ENCODE measurements at regions not wholly inside any gene's neighbourhood (a gene's known extent, or its start where the extent isn't known, plus 50 kb on each side); places are given as distances from the start of the nearest gene placed in this dataset.

DNA sequence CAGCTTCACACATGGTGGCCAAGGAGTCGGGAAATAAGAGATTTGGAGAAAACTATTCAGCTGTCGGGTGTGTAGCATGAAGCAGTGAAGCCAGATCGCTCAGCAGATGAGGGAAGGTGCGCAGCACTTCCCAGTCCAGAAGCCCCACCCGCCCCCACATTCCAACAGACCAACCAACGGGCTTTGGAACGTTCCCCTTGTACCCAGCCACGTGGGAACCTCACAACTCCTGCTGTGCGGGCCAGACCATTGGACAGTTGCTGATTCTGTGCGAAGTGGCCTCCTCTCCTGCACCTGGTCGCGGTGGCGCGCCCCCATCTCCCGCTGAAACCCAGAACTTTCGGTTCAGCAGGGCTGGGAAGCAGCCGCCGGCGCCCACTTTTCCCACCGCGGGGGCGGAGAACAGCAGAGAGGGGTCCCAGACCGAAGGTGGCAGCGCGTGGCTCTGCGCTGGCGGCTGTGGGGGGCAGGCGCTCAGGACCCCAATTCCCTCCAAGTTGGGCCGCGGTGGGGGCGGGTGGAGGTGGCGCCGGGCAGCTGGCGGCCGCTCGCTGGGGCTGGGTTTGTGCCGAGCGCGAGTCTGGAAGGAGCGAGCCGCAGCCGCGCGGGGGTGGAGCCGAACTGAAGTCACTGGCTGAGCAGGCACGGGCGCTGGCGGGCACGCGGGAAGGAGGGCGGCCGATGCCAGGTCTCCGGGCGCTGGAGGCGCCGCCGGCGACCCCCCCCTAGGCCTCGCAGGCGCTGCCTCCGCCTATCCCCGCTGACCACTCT, 1301.5 kb upstream of the SORCS1 start:
- H4K20me1 ChIP-seq (ENCODE audit: insufficient read depth), result no peaks in the 10 kb centered on the region
- H3K9me2 ChIP-seq (ENCODE audit: insufficient read depth, low read length), result peaks cover 5% of the 10 kb centered on the region
- H3K4me2 ChIP-seq (ENCODE audit: low read length), result no peak overlapping the region
- no peak overlapping the region for H3K9ac ChIP-seq (ENCODE audit: low read length)
- no peaks in the 10 kb centered on the region for H3K36me3 ChIP-seq (ENCODE audit: insufficient read depth, low read length)
- H2AFZ ChIP-seq (ENCODE audit: low read depth, low read length), result no peak overlapping the region
- H3K79me2 ChIP-seq (replicated peaks; ENCODE audit: insufficient read depth, low read length), result no peaks in the 10 kb centered on the region
- H3K27me3 ChIP-seq (ENCODE audit: insufficient read depth, low read depth, low read length), result peaks cover 24% of the 10 kb centered on the region
- TF ChIP-seq RAD21 (conservative IDR thresholded peaks at IDR 0.05) (peak; percentile 26), POLR2AphosphoS5 (IDR thresholded peaks at IDR 0.05) (no peak)
- peaks cover 5% of the 10 kb centered on the region for H3K9me3 ChIP-seq (ENCODE audit: low read length)
- no peaks in the 10 kb centered on the region for H3F3A ChIP-seq (ENCODE audit: insufficient read depth, low read length, poor library complexity, severe bottlenecking)
- H3K4me3 ChIP-seq (ENCODE audit: low read length), result peak overlapping the region; percentile 66
- no peak overlapping the region for H3K27ac ChIP-seq (ENCODE audit: low read length)

DNA sequence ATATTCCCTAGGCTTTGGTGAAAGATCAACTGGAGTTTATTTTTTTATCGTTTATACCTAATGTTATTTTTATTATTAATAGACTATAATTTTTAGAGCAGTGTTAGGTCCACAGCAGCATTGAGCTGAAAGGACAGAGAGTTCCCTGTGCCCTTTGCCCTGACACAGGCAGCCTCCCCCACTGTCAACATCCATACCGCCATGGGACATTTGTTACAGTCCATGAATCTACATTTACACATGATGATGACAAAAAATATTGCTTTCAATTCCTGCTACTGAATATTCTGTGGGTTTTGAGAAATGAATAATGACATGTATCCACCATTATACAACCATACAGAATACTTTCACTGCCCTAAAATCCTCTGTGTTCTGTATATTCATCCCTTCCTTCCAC, 1297.5 kb upstream of the SORCS1 start:
- H3K9me3 ChIP-seq (ENCODE audit: low read length), result no peaks in the 10 kb centered on the region
- no peaks in the 10 kb centered on the region for H4K20me1 ChIP-seq (ENCODE audit: insufficient read depth)
- no peaks in the 10 kb centered on the region for H3F3A ChIP-seq (ENCODE audit: insufficient read depth, low read length, poor library complexity, severe bottlenecking)
- no peaks in the 10 kb centered on the region for H3K36me3 ChIP-seq (ENCODE audit: insufficient read depth, low read length)
- H3K9ac ChIP-seq (ENCODE audit: low read length), result no peak overlapping the region
- H3K27me3 ChIP-seq (ENCODE audit: insufficient read depth, low read depth, low read length), result peaks cover 19% of the 10 kb centered on the region
- no peak overlapping the region for H3K4me3 ChIP-seq (ENCODE audit: low read length)
- no peaks in the 10 kb centered on the region for H3K79me2 ChIP-seq (replicated peaks; ENCODE audit: insufficient read depth, low read length)
- no peak for TF ChIP-seq MXI1 (conservative IDR thresholded peaks at IDR 0.05; ENCODE audit: poor library complexity, severe bottlenecking)
- TF ChIP-seq RAD21 (conservative IDR thresholded peaks at IDR 0.05), result no peak
- TF ChIP-seq POLR2AphosphoS5 (IDR thresholded peaks at IDR 0.05), result no peak
- no peak for TF ChIP-seq TAF1 (IDR thresholded peaks at IDR 0.05; ENCODE audit: low read depth)
- TF ChIP-seq, protein P1, sequence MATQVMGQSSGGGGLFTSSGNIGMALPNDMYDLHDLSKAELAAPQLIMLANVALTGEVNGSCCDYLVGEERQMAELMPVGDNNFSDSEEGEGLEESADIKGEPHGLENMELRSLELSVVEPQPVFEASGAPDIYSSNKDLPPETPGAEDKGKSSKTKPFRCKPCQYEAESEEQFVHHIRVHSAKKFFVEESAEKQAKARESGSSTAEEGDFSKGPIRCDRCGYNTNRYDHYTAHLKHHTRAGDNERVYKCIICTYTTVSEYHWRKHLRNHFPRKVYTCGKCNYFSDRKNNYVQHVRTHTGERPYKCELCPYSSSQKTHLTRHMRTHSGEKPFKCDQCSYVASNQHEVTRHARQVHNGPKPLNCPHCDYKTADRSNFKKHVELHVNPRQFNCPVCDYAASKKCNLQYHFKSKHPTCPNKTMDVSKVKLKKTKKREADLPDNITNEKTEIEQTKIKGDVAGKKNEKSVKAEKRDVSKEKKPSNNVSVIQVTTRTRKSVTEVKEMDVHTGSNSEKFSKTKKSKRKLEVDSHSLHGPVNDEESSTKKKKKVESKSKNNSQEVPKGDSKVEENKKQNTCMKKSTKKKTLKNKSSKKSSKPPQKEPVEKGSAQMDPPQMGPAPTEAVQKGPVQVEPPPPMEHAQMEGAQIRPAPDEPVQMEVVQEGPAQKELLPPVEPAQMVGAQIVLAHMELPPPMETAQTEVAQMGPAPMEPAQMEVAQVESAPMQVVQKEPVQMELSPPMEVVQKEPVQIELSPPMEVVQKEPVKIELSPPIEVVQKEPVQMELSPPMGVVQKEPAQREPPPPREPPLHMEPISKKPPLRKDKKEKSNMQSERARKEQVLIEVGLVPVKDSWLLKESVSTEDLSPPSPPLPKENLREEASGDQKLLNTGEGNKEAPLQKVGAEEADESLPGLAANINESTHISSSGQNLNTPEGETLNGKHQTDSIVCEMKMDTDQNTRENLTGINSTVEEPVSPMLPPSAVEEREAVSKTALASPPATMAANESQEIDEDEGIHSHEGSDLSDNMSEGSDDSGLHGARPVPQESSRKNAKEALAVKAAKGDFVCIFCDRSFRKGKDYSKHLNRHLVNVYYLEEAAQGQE (IDR thresholded peaks at IDR 0.05; ENCODE audit: borderline replicate concordance), result no peak
- TF ChIP-seq EZH2 (IDR thresholded peaks at IDR 0.05; ENCODE audit: borderline replicate concordance, insufficient read depth, low read length, poor library complexity, severe bottlenecking), result no peak
- no peak for TF ChIP-seq SMC3 (conservative IDR thresholded peaks at IDR 0.05; ENCODE audit: poor library complexity)
- no peak for TF ChIP-seq EP300 (conservative IDR thresholded peaks at IDR 0.05; ENCODE audit: poor library complexity, severe bottlenecking)
- TF ChIP-seq, protein P2, sequence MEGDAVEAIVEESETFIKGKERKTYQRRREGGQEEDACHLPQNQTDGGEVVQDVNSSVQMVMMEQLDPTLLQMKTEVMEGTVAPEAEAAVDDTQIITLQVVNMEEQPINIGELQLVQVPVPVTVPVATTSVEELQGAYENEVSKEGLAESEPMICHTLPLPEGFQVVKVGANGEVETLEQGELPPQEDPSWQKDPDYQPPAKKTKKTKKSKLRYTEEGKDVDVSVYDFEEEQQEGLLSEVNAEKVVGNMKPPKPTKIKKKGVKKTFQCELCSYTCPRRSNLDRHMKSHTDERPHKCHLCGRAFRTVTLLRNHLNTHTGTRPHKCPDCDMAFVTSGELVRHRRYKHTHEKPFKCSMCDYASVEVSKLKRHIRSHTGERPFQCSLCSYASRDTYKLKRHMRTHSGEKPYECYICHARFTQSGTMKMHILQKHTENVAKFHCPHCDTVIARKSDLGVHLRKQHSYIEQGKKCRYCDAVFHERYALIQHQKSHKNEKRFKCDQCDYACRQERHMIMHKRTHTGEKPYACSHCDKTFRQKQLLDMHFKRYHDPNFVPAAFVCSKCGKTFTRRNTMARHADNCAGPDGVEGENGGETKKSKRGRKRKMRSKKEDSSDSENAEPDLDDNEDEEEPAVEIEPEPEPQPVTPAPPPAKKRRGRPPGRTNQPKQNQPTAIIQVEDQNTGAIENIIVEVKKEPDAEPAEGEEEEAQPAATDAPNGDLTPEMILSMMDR (IDR thresholded peaks at IDR 0.05; ENCODE audit: poor library complexity, severe bottlenecking), result no peak
- H3K4me2 ChIP-seq (ENCODE audit: low read length), result no peak overlapping the region
- H3K27ac ChIP-seq (ENCODE audit: low read length), result no peak overlapping the region
- no peaks in the 10 kb centered on the region for H3K9me2 ChIP-seq (ENCODE audit: insufficient read depth, low read length)
- no peak overlapping the region for H2AFZ ChIP-seq (ENCODE audit: low read depth, low read length)
